ENCODE measurements at regions not wholly inside any gene's neighbourhood (a gene's known extent, or its start where the extent isn't known, plus 50 kb on each side); places are given as distances from the start of the nearest gene placed in this dataset.

GRCh38 chr5:72021651-72022357, 85.5 kb upstream of the MAP1B start:
- TF ChIP-seq TAF1 (IDR thresholded peaks at IDR 0.05; ENCODE audit: borderline replicate concordance, low read depth, low read length), result no peak
- no peak for TF ChIP-seq POLR2AphosphoS5 (IDR thresholded peaks at IDR 0.05; ENCODE audit: low read depth, low read length)
- no peak for TF ChIP-seq POLR2A (IDR thresholded peaks at IDR 0.05; ENCODE audit: low read depth, low read length)
